ENCODE measurements at regions not wholly inside any gene's neighbourhood (a gene's known extent, or its start where the extent isn't known, plus 50 kb on each side); places are given as distances from the start of the nearest gene placed in this dataset.

GRCh38 chr1:78755986-78756385, 106.4 kb downstream of the IFI44 start:
- no peak overlapping the region for H3K4me2 ChIP-seq (ENCODE audit: low read length)
- H3K27me3 ChIP-seq (ENCODE audit: control insufficient read depth, low read length), result no peaks in the 10 kb centered on the region
- H4K20me1 ChIP-seq (ENCODE audit: control insufficient read depth, insufficient read depth, low read depth, low read length), result no peaks in the 10 kb centered on the region
- H3K9me2 ChIP-seq (replicated peaks; ENCODE audit: control insufficient read depth, low read length), result no peaks in the 10 kb centered on the region
- no peak for TF ChIP-seq CTCF (IDR thresholded peaks at IDR 0.05; ENCODE audit: low read depth, low read length, poor library complexity, severe bottlenecking)
- TF ChIP-seq EZH2phosphoT487 (IDR thresholded peaks at IDR 0.05; ENCODE audit: borderline replicate concordance, low read length), result no peak
- H3K4me1 ChIP-seq (ENCODE audit: control insufficient read depth, low read length), result peaks cover 11% of the 10 kb centered on the region
- no peaks in the 10 kb centered on the region for H3K9me3 ChIP-seq (ENCODE audit: control insufficient read depth, insufficient read depth, low read length)
- H3F3A ChIP-seq (ENCODE audit: control insufficient read depth, insufficient read depth), result no peaks in the 10 kb centered on the region
- no peak overlapping the region for H3K27ac ChIP-seq (ENCODE audit: low read depth, low read length)
- H3K36me3 ChIP-seq (ENCODE audit: control insufficient read depth, low read length), result no peaks in the 10 kb centered on the region
- no peak overlapping the region for H3K4me3 ChIP-seq (ENCODE audit: low read length)
- no peaks in the 10 kb centered on the region for H3K79me2 ChIP-seq (ENCODE audit: control insufficient read depth, low read length)

DNA sequence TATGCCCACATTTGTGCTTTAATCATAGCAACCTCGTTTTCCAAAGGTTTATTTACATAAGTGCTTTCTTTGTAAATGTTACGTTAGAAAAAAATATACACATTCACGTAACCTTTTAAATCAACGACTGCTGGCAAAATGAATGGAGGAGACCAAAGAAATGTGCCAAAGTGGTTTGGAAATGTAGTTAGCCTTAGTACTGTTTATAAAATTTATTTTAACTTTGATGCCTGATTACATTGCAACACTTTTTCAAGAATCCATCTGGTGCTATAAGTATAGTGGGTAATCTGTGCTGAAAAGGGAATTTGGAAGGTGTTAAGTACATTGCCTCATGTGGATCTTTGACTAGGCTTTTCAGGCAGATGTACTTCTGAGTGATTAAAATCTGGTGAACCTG, 108.9 kb downstream of the IFI44 start:
- no peaks in the 10 kb centered on the region for H3K4me1 ChIP-seq (ENCODE audit: control insufficient read depth, low read length)
- no peak overlapping the region for H3K4me2 ChIP-seq (ENCODE audit: low read length)
- no peaks in the 10 kb centered on the region for H3F3A ChIP-seq (ENCODE audit: control insufficient read depth, insufficient read depth)
- H3K79me2 ChIP-seq (ENCODE audit: control insufficient read depth, low read length), result no peaks in the 10 kb centered on the region
- no peak overlapping the region for H3K4me3 ChIP-seq (ENCODE audit: low read length)
- no peak for TF ChIP-seq EZH2phosphoT487 (IDR thresholded peaks at IDR 0.05; ENCODE audit: borderline replicate concordance, low read length)
- TF ChIP-seq CTCF (IDR thresholded peaks at IDR 0.05; ENCODE audit: low read depth, low read length, poor library complexity, severe bottlenecking), result no peak
- no peaks in the 10 kb centered on the region for H3K36me3 ChIP-seq (ENCODE audit: control insufficient read depth, low read length)
- no peaks in the 10 kb centered on the region for H3K27me3 ChIP-seq (ENCODE audit: control insufficient read depth, low read length)
- no peaks in the 10 kb centered on the region for H4K20me1 ChIP-seq (ENCODE audit: control insufficient read depth, insufficient read depth, low read depth, low read length)
- no peaks in the 10 kb centered on the region for H3K9me3 ChIP-seq (ENCODE audit: control insufficient read depth, insufficient read depth, low read length)
- H3K27ac ChIP-seq (ENCODE audit: low read depth, low read length), result no peak overlapping the region
- no peaks in the 10 kb centered on the region for H3K9me2 ChIP-seq (replicated peaks; ENCODE audit: control insufficient read depth, low read length)

GRCh38 chr1:78759881-78760280, 110.2 kb downstream of the IFI44 start:
- H3K9me3 ChIP-seq (ENCODE audit: control insufficient read depth, insufficient read depth, low read length), result no peaks in the 10 kb centered on the region
- no peaks in the 10 kb centered on the region for H4K20me1 ChIP-seq (ENCODE audit: control insufficient read depth, insufficient read depth, low read depth, low read length)
- no peaks in the 10 kb centered on the region for H3K4me1 ChIP-seq (ENCODE audit: control insufficient read depth, low read length)
- H3F3A ChIP-seq (ENCODE audit: control insufficient read depth, insufficient read depth), result no peaks in the 10 kb centered on the region
- no peaks in the 10 kb centered on the region for H3K9me2 ChIP-seq (replicated peaks; ENCODE audit: control insufficient read depth, low read length)
- no peaks in the 10 kb centered on the region for H3K36me3 ChIP-seq (ENCODE audit: control insufficient read depth, low read length)
- H3K79me2 ChIP-seq (ENCODE audit: control insufficient read depth, low read length), result no peaks in the 10 kb centered on the region
- TF ChIP-seq EZH2phosphoT487 (IDR thresholded peaks at IDR 0.05; ENCODE audit: borderline replicate concordance, low read length), result no peak
- TF ChIP-seq CTCF (IDR thresholded peaks at IDR 0.05; ENCODE audit: low read depth, low read length, poor library complexity, severe bottlenecking), result no peak
- no peak overlapping the region for H3K4me3 ChIP-seq (ENCODE audit: low read length)
- no peaks in the 10 kb centered on the region for H3K27me3 ChIP-seq (ENCODE audit: control insufficient read depth, low read length)
- no peak overlapping the region for H3K27ac ChIP-seq (ENCODE audit: low read depth, low read length)
- no peak overlapping the region for H3K4me2 ChIP-seq (ENCODE audit: low read length)

DNA sequence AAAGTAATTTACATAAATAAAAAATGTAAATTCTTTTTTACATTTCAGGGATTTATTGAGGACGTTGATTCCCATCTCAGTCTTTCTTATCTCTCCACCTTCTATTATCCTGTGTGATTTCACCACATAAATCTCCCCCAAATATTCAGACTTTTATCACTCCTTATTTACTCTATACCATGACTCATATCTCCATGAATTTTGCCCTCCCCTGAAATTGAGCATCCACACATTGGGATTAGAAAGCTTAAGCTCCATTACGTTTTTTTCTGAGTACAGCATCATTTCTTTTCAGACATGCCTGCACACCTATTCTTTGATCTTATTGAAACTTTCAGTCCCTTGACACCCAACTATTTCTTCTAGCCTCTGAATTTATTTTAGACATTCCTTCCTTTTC, 111.2 kb downstream of the IFI44 start:
- Histone ChIP-seq H3K9me2 (replicated peaks; ENCODE audit: control insufficient read depth, low read length) (no peaks in the 10 kb centered on the region), H3K27ac (ENCODE audit: low read depth, low read length) (no peak overlapping the region), H3K79me2 (ENCODE audit: control insufficient read depth, low read length) (no peaks in the 10 kb centered on the region), H3K4me3 (ENCODE audit: low read length) (no peak overlapping the region), H3K4me2 (ENCODE audit: low read length) (no peak overlapping the region), H3K27me3 (ENCODE audit: control insufficient read depth, low read length) (no peaks in the 10 kb centered on the region), H3F3A (ENCODE audit: control insufficient read depth, insufficient read depth) (no peaks in the 10 kb centered on the region), H3K36me3 (ENCODE audit: control insufficient read depth, low read length) (no peaks in the 10 kb centered on the region), H3K9me3 (ENCODE audit: control insufficient read depth, insufficient read depth, low read length) (no peaks in the 10 kb centered on the region), H4K20me1 (ENCODE audit: control insufficient read depth, insufficient read depth, low read depth, low read length) (no peaks in the 10 kb centered on the region), H3K4me1 (ENCODE audit: control insufficient read depth, low read length) (no peaks in the 10 kb centered on the region)
- TF ChIP-seq EZH2phosphoT487 (IDR thresholded peaks at IDR 0.05; ENCODE audit: borderline replicate concordance, low read length) (no peak), CTCF (IDR thresholded peaks at IDR 0.05; ENCODE audit: low read depth, low read length, poor library complexity, severe bottlenecking) (no peak)
